HEK293T (cell line): ENCODE measurements at regions not wholly inside any gene's neighbourhood (a gene's known extent, or its start where the extent isn't known, plus 50 kb on each side); places are given as distances from the start of the nearest gene placed in this dataset.

Experiments used
- BHLHE40 ChIP-seq: fragments of 450-650 bp; IDR thresholded peaks from 2 replicates; pipeline ENCODE4 v1.6.1; 2016; ENCODE audit warnings: mild to moderate bottlenecking, moderate library complexity, borderline replicate concordance
- CTBP1 ChIP-seq: fragments of 450-650 bp; IDR thresholded peaks from 2 replicates; pipeline ENCODE4 v1.6.1; 2016; ENCODE audit warnings: borderline replicate concordance
- ELF4 ChIP-seq: fragments of 450-650 bp; IDR thresholded peaks from 2 replicates; pipeline ENCODE4 v1.6.1; 2017; ENCODE audit warnings: antibody characterized with exemption
- FOXA1 ChIP-seq: fragments of 450-650 bp; IDR thresholded peaks from 2 replicates; pipeline ENCODE4 v1.6.1; 2016; ENCODE audit warnings: mild to moderate bottlenecking
- FOXK2 ChIP-seq: fragments of 450-650 bp; IDR thresholded peaks from 2 replicates; pipeline ENCODE4 v1.6.1; 2016; ENCODE audit warnings: mild to moderate bottlenecking
- FOXM1 ChIP-seq: fragments of 450-650 bp; IDR thresholded peaks from 2 replicates; pipeline ENCODE4 v1.6.1; 2017; ENCODE audit warnings: mild to moderate bottlenecking, borderline replicate concordance
- HDGF ChIP-seq: fragments of 450-650 bp; IDR thresholded peaks from 2 replicates; pipeline ENCODE4 v1.6.1; 2017; ENCODE audit warnings: antibody characterized with exemption, borderline replicate concordance
- L3MBTL2 ChIP-seq: fragments of 450-650 bp; conservative IDR thresholded peaks from 2 replicates; pipeline ENCODE4 v1.6.1; 2016; ENCODE audit warnings: mild to moderate bottlenecking
- SP1 ChIP-seq: fragments of 450-650 bp; IDR thresholded peaks from 2 replicates; pipeline ENCODE4 v1.6.1; 2017
- SUZ12 ChIP-seq: fragments of 450-650 bp; IDR thresholded peaks from 2 replicates; pipeline ENCODE4 v1.6.1; 2016; ENCODE audit warnings: mild to moderate bottlenecking
- ZNF384 ChIP-seq: fragments of 450-650 bp; IDR thresholded peaks from 2 replicates; pipeline ENCODE4 v1.6.1; 2016
- TF ChIP-seq, protein P1 (sequence below): fragments of 450-650 bp; IDR thresholded peaks from 2 replicates; pipeline ENCODE4 v1.6.1; 2016

DNA sequence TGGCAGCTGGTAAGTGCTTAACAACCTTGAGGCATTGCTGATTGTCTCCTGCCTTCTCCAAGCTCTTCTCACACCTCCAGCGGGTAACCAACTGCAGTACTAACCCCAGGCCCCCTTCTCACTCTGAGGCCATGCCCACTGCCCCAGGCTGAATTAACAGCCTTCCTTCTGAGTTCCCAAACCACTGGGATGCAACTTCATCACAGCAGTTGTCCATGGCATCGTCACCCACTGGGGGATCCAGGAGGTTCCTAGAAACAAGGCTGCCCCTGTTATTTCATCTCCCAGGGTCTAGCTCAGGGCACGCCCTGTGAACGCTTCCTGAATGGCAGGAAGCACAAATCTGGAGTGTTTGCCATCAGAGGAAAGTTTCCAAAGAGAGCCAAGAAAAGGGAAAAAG is 58.0 kb downstream of the SYNE3 start:
- TF ChIP-seq BHLHE40 (no peak), L3MBTL2 (no peak), SP1 (no peak), ELF4 (no peak), ZNF384 (no peak), CTBP1 (no peak), FOXM1 (no peak), FOXA1 (no peak), SUZ12 (no peak), FOXK2 (no peak), HDGF (no peak)
- TF ChIP-seq, protein P1, sequence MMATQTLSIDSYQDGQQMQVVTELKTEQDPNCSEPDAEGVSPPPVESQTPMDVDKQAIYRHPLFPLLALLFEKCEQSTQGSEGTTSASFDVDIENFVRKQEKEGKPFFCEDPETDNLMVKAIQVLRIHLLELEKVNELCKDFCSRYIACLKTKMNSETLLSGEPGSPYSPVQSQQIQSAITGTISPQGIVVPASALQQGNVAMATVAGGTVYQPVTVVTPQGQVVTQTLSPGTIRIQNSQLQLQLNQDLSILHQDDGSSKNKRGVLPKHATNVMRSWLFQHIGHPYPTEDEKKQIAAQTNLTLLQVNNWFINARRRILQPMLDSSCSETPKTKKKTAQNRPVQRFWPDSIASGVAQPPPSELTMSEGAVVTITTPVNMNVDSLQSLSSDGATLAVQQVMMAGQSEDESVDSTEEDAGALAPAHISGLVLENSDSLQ: no peak
